HepG2 (cell line): ENCODE measurements at regions not wholly inside any gene's neighbourhood (a gene's known extent, or its start where the extent isn't known, plus 50 kb on each side); places are given as distances from the start of the nearest gene placed in this dataset.

Experiments
- ATAC-seq: fragments of 200-7000 bp; cut with Tn5 transposase; 3 replicates; pipeline ENCODE4 v1.9.1; 2020; ENCODE audit warnings: mild to moderate bottlenecking, moderate library complexity
- BruUV-seq: library from RNA; stranded (reverse); fragments of 400-500 nt; replicated peaks from 2 replicates; lab custom pipeline; 2021; lab: Mats Ljungman, UMichigan
- CTCF ChIA-PET: fragments of 300-600 bp; formaldehyde crosslinking; extraction: SDS; loops from one replicate; lab custom pipeline; 2021; ENCODE audit warnings: low total read pairs, inconsistent platforms, low intra/inter-chr PET ratio; lab: Yijun Ruan, JAX
- POLR2A ChIA-PET: fragments of 350-600 bp; sonication (Branson Sonifier 250); formaldehyde crosslinking; loops from one replicate; lab custom pipeline; 2020; ENCODE audit warnings: antibody characterized with exemption, inconsistent platforms; lab: Yijun Ruan, JAX
- DNase-seq: peaks from one replicate; pipeline ENCODE4 v3.0.0-alpha.2; 2015; ENCODE audit warnings: low spot score
- FAIRE-seq: peaks from 3 replicates; lab custom pipeline; 2011; peaks lifted over from hg19 to GRCh38; lab: Jason Lieb, UNC
- H2AFZ ChIP-seq: one replicate; pipeline ENCODE4 v1.6.1; 2011; ENCODE audit warnings: low read length, inconsistent platforms
- H3K27ac ChIP-seq: fragments of 300-600 bp; 3 replicates; pipeline ENCODE4 v1.8.0; 2011; ENCODE audit warnings: mixed run types, mild to moderate bottlenecking, mixed read lengths, low read length, inconsistent platforms; ENCODE audit not compliant: insufficient read depth; ENCODE audit errors: extremely low read length
- H3K27me3 ChIP-seq, 2 experiments: fragments of 200-600 bp in 1 of 2; 2 replicates in 1 of 2; 3 replicates in 1 of 2; pipeline versions ENCODE4 v1.6.0 to v1.8.0; 2011; ENCODE audit warnings: low read length in 2 of 2, mild to moderate bottlenecking in 2 of 2, moderate library complexity in 2 of 2, inconsistent platforms in 1 of 2; ENCODE audit not compliant: insufficient read depth in 2 of 2, control insufficient read depth in 1 of 2
- H3K36me3 ChIP-seq, 2 experiments: fragments of 200-600 bp in 1 of 2; replicated peaks in 1 of 2; 2 replicates in 1 of 2; 3 replicates in 1 of 2; pipeline versions ENCODE4 v1.5.1 to v1.8.0; 2011; ENCODE audit warnings: low read length in 2 of 2, inconsistent platforms in 1 of 2; ENCODE audit not compliant: insufficient read depth in 2 of 2, control insufficient read depth in 1 of 2
- H3K4me1 ChIP-seq: 2 replicates; pipeline ENCODE4 v1.5.1; 2012; ENCODE audit warnings: low read length, inconsistent platforms; ENCODE audit not compliant: insufficient read depth
- H3K4me2 ChIP-seq: 2 replicates; pipeline ENCODE4 v1.6.0; 2011; ENCODE audit warnings: low read depth, low read length, inconsistent platforms
- H3K4me3 ChIP-seq, 3 experiments: fragments of 200-600 bp in 1 of 3; sonication (generic), shearing (Covaris generic) in 1 of 3; replicated peaks in 1 of 3; 2 replicates each; pipeline ENCODE4 v1.5.1; 2011 to 2016; ENCODE audit warnings: low read length in 3 of 3, inconsistent platforms in 2 of 3, low read depth in 2 of 3, mild to moderate bottlenecking in 2 of 3, control low read depth in 1 of 3, mixed read lengths in 1 of 3; ENCODE audit not compliant: insufficient read depth in 1 of 3
- H3K79me2 ChIP-seq: one replicate; pipeline ENCODE4 v1.6.1; 2011; ENCODE audit warnings: low read length, inconsistent platforms; ENCODE audit not compliant: insufficient read depth
- H3K9ac ChIP-seq: 2 replicates; pipeline ENCODE4 v1.6.0; 2011; ENCODE audit warnings: mild to moderate bottlenecking, low read depth, low read length, inconsistent platforms; ENCODE audit not compliant: insufficient read depth
- H3K9me3 ChIP-seq: 2 replicates; pipeline ENCODE4 v1.5.1; 2012; ENCODE audit warnings: mild to moderate bottlenecking, low read length
- H4K20me1 ChIP-seq: 2 replicates; pipeline ENCODE4 v1.6.0; 2011; ENCODE audit warnings: inconsistent platforms, mild to moderate bottlenecking, low read length, moderate library complexity; ENCODE audit not compliant: insufficient read depth
- CAMTA2 ChIP-seq: sonication (generic); formaldehyde crosslinking; IDR thresholded peaks from 2 replicates; pipeline ENCODE4 v1.4.0; 2020; ENCODE audit warnings: mild to moderate bottlenecking, missing genetic modification reagents, borderline replicate concordance
- ETV5 ChIP-seq: IDR thresholded peaks from 2 replicates; pipeline ENCODE4 v1.6.1; 2018; ENCODE audit warnings: missing biosample characterization, missing genetic modification reagents, inconsistent platforms, borderline replicate concordance
- HNRNPLL ChIP-seq: fragments of 200-400 bp; formaldehyde crosslinking; IDR thresholded peaks from 2 replicates; pipeline ENCODE4 v1.6.1; 2017; ENCODE audit warnings: mild to moderate bottlenecking, low read depth, low read length; ENCODE audit not compliant: poor library complexity, severe bottlenecking
- IRF1 ChIP-seq: sonication (generic); formaldehyde crosslinking; IDR thresholded peaks from 2 replicates; pipeline ENCODE4 v1.4.0; 2020; ENCODE audit warnings: low read depth, mild to moderate bottlenecking, missing genetic modification reagents
- KLF16 ChIP-seq, 2 experiments: sonication (generic) in 1 of 2; formaldehyde crosslinking in 1 of 2; IDR thresholded peaks; 2 replicates each; pipeline versions ENCODE4 v1.6.1 to v1.8.0; 2016 to 2023; ENCODE audit warnings: missing genetic modification reagents in 2 of 2, missing compliant biosample characterization in 1 of 2
- RBM22 ChIP-seq: fragments of 200-400 bp; formaldehyde crosslinking; optimal IDR thresholded peaks from 2 replicates; pipeline ENCODE3; 2017; ENCODE audit warnings: mild to moderate bottlenecking, low read length, moderate library complexity
- SIN3A ChIP-seq: IDR thresholded peaks from 2 replicates; pipeline ENCODE4 v1.6.1; 2011; ENCODE audit warnings: low read depth, mild to moderate bottlenecking, control low read depth, low read length, borderline replicate concordance
- ZMAT3 ChIP-seq: sonication (generic); formaldehyde crosslinking; conservative IDR thresholded peaks from 2 replicates; pipeline ENCODE4 v1.7.0; 2021; ENCODE audit warnings: missing genetic modification reagents
- ZNF572 ChIP-seq: sonication (generic); formaldehyde crosslinking; IDR thresholded peaks from 2 replicates; pipeline ENCODE4 v1.5.1; 2020; ENCODE audit warnings: mild to moderate bottlenecking, missing genetic modification reagents
- ZNF605 ChIP-seq: sonication (generic); formaldehyde crosslinking; IDR thresholded peaks from 2 replicates; pipeline ENCODE4 v1.8.0; 2022; ENCODE audit warnings: mild to moderate bottlenecking, missing genetic modification reagents
- whole genome bisulfite sequencing: methylation state at CpG from one replicate; pipeline ENCODE4 v1.1.6; 2017; ENCODE audit warnings: low lambda C conversion rate; 5-methylcytosine and 5-hydroxymethylcytosine counted together
- in situ Hi-C: cut with HindIII; loops from 2 replicates; pipeline ENCODE4 v1.10.0; 2017; ENCODE audit warnings: low pct_unique_long_range_greater_than_20kb; ENCODE audit not compliant: extremely low pct_ligation_motif_present
- intact Hi-C: fragments of 100-400 bp; cut with micrococcal nuclease; formaldehyde crosslinking; loops from one replicate; pipeline ENCODE4 v1.10.0; 2022; ENCODE audit not compliant: unreplicated experiment

DNA sequence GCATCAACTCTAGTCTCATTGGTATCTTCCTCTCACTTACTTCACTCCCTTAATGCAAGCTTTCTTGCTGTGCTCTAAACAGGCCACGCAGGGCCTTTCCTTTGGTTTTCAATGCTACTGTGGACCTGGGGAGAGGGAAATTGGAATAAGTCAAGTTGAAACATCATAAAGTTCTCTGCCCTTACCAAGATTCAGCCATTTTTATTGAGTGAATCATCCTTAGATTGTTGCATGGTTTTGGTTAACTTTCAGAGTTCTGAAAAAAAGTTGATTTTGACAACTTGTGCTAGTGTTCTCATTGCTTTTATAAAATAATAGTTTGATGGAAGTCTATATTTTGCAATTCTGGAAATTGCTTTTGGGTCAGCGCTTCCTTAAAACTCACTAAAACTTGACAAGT lies 852.8 kb upstream of the ACVR2A start:
- H3K9ac ChIP-seq: no peak overlapping the region
- no peaks in the 10 kb centered on the region for H3K79me2 ChIP-seq
- no peak overlapping the region for H3K27ac ChIP-seq
- DNase-seq: no peak
- WGBS: 16% methylated on average over 2 of the region's 2 CpGs
- no peak overlapping the region for H3K4me2 ChIP-seq
- H3K9me3 ChIP-seq: no peaks in the 10 kb centered on the region
- CTCF ChIA-PET: no interaction called here
- intact Hi-C loops (no loop called here), in situ Hi-C loops (no loop called here)
- no peak for ATAC-seq
- no TSS peak for BruUV-seq
- POLR2A ChIA-PET: no interaction called here
- no peaks in the 10 kb centered on the region for H3K27me3 ChIP-seq
- H4K20me1 ChIP-seq: no peaks in the 10 kb centered on the region
- FAIRE-seq: no peak
- H3K36me3 ChIP-seq: no peaks in the 10 kb centered on the region
- no peaks in the 10 kb centered on the region for H3K4me1 ChIP-seq
- no peak overlapping the region for H3K4me3 ChIP-seq
- no peak for TF ChIP-seq ETV5 (CRISPR knock-in tag)
- TF ChIP-seq RBM22: no peak
- no peak for TF ChIP-seq ZMAT3 (CRISPR knock-in tag)
- no peak for TF ChIP-seq SIN3A
- no peak for TF ChIP-seq IRF1 (CRISPR knock-in tag)
- no peak for TF ChIP-seq CAMTA2 (CRISPR knock-in tag)
- TF ChIP-seq KLF16 (CRISPR knock-in tag; IDR thresholded peaks at IDR 0.05): no peak
- no peak for TF ChIP-seq ZNF572 (CRISPR knock-in tag)
- TF ChIP-seq HNRNPLL: no peak
- no peak for TF ChIP-seq ZNF605 (CRISPR knock-in tag)
- no peak overlapping the region for H2AFZ ChIP-seq
